ENCODE measurements at regions not wholly inside any gene's neighbourhood (a gene's known extent, or its start where the extent isn't known, plus 50 kb on each side); places are given as distances from the start of the nearest gene placed in this dataset.

DNA sequence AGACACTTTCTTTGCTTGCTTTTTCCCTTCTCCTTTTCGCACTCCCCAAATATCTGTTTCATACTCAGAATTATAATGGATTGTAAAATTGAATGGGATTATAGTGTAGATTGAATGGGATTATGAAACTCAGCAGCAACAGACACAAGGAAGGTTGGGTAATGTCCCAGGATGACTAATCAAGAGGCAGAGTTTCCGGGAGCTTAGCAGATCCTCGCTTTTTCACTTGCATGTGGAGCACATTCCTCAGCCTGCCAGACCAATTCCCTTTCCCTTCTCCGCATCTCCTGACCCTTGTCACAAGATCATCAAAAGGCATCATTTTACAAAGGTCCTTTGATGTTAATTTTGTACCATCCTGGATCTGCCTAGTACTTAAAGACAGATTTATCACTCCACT is 55.1 kb upstream of the SLC1A1 start:
- no peak for DNase-seq

DNA sequence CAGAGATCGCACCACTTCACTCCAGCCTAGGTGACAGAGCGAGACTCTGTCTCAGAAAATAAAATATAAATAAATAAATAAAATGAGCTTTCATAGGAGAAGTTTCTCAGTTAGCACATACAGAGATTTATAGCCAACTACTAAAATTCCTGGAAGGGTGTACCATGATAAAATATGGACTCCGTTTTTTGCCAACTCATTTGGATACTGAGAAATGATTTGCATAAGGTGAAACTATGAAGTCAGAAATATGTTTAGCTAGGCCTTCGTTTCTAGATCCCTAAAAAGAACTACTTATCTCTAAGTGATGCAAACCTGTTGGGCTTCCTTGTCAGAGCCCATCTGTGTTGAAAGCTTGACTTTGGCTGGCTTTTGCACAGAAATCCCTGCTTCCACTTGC is 56.9 kb upstream of the SLC1A1 start:
- DNase-seq: no peak

DNA sequence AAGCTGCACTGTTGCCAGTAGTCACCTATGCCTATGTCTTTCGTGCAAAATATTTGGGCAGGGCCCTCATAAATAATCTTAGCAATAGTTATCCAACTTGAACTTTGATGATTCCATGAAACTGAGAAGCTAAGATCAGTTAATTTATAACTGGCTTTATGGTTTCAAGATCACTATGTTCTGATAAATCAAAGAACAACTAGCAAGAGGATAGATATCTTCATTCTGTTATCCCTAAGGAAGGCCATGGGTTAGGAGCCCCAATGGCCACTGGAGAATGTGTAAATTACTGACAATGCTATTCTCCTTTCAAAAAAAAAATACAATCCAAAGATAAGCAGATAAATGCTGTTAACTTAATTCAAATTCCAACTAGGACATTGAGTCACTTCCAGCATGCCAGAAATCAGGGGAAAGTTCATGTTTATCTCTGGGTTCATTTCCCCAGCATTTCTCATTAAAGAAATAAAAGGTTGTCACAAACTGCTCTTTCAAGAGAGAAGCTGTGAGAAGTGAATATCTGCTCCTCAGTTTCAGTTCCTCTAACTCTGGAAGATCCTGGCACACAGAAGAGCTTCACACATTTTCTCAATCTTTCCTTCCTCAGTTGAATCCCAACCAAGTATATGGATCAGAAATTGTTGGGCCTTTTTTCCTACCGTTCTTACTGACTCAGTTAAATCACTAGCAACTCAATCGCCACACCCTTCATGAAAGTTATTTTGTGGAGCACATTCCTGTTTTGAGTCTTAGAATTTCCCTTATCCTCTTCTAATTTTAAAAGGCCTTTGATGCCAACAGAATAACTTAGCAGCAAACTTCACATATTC is 59.6 kb upstream of the SLC1A1 start:
- no peak for DNase-seq

DNA sequence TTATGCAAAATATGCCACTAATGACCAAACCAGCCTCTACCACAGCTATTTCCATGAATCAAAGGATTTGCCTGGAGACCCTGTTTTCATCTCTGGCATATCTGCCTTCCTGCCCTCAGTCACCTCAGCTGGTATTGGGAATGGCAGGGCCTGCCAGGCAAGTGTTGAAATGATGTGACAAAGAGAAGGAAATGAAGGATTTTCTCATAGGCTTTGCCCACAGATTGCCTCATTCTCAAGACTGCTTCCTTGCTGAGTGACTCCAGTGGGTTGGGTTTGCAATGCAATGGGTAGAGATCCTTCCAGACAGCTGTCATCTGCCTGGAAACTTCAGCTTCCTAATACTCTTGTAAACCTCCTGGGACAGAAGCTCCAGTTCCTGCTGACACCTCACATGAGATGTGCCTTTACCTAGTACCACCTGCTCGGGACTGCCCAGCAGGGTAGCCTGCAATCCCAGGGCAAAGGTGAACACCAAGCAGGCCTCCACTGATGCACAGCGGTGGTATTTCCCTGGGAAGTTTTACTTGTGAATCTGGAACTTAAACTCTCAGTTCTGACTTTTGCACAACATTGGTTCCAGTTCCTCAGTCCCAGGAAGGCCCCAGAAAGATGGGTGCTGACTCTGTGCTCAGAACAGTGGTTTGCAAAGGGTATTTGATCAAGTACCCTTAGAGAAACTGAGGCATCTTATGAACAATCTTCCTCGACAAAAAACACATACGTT is 64.8 kb upstream of the SLC1A1 start:
- DNase-seq: no peak

DNA sequence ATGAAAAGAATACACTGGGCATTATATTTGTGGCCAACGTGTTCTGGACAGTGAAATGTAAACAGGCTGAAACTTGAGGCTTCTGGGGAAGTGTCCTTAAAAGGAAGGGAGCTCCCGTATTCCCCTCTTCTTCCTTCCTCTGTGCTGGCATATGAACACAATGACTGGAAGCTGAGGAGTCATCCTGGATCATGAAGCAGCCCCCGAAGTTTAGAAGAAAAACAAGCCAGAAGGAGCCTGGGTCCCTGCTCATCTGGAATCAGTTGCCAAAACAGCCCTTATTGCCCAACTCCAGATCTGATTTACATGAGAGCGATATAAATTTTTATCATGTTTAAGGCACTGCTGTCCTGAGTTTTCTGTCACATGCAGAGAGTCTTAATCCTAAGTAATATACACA is 65.4 kb upstream of the SLC1A1 start:
- no peak for DNase-seq

DNA sequence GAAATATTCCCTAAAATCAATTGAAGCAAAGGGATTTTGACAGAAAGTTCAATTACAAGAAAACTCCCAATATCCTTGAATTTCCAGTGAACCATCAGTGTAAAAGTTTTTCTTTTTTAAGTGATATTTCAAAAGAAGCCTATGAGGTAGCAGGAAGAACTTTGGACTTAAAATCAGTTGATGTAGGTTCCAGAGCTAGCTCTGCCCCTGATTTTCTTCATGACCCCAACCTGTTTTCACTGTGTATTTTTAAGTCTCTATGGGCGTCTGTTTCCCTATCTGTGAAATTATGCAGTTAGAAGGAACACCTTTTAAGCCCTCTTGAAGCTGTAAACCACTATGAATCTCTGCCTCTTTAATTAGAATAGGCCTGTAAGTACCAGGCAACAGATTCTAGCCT is 66.2 kb upstream of the SLC1A1 start:
- DNase-seq: no peak

DNA sequence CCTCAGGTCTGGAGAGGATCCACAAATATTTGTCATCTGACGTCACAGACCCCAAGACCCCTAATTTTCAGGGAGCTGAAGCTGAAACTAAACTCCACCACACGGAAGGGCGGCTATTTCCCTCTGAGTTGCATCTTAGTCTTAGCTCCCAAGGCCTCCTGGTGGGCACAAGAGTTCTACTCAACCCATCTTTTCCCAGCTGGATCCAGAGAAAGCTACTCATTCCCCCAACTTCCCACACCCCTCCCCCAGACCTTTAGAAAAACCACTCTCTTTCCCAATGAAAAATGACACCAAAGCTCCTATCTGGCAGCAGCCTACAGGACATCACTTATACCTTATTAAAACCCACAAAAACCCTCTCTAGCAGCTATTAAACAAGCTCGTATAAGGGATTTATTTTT is 67.1 kb upstream of the SLC1A1 start:
- DNase-seq: no peak

DNA sequence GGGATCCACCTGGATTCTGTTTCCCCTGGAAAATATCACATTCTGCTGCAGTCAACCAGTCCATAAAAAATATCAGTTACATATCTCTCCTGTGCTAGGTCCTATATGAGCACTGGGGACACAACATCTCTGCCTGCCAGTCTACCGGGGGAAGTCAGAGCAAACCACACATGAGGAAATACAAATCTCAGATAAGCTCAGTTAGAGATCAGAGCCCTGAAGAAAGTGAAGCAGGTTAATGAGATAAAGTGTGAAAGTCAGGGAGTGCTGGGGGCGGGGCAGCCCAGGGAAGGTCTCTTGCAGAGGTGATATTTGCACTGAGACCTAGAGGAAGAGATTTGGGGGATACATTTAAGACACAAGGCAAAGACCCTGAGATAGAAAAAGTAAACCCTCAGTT is 67.8 kb upstream of the SLC1A1 start:
- no peak for DNase-seq

DNA sequence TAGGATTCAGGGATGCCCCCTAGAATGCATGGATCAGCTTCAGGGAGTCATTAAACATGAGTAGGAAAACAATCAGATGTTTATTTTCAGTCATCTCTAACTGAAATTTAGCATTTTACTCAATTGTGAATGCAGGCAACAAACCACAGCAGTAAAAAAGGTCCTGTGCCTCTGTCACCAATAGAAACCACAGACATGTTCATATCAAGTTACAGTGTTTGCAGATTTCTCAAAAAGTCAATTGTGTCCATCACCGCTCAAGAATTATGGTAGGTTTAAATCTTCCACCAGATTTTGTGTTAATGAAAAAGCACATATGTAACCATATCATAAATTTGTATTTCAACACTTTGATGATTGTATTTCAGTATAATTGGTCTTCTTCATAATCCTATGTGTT is 68.4 kb upstream of the SLC1A1 start:
- DNase-seq: no peak

DNA sequence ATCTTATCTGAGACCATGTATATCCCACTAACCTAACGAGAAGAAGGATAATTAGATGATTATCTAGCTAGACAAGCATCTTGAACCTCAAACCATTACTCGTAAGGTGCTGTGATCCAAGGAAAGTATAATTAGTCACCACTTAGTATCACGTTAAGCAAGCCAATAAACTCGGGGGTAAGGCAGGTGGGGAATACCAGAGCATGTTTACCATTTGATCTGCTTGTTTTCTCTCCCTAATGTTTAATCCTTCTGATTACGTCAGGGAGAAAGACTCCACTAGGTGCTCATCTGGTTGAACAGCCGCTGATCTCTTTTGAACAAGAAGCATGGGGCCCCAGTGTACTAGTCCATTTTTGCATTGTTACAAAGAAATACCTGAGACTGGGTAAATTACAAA is 69.9 kb upstream of the SLC1A1 start:
- DNase-seq: no peak

DNA sequence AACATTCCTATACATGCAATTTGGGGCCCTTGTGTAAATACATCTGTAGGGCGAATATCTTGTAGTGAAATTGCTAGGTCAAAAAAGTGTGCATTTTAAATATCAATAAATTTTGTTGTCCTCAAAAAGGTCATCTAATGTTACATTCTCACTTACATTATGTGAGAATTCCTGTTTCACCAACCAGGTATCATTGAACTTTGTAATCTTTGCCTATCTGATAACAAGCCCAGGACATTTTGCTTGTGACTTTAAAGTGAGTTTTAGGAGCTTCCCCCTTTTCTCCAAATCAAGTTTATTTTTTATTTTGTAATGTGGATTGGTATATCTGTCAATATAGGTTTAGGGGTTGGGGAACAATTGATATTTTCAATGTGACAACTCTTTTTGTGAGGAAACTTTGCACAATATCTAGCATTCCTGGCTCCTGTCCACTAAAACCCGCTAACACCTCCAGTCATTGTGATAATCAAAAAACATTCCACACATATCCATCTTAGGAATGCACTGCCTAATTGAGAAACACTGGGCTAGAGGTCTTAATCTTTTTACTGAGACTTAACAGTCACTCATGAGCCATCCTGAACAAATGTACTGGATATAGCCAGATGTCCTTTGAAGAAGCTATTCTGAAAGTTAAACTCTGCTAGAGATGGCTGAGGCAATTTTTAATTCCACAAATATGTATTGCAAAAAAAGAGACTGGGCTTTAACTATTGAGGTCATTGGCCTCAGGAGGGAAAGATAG is 72.5 kb upstream of the SLC1A1 start:
- no peak for DNase-seq

DNA sequence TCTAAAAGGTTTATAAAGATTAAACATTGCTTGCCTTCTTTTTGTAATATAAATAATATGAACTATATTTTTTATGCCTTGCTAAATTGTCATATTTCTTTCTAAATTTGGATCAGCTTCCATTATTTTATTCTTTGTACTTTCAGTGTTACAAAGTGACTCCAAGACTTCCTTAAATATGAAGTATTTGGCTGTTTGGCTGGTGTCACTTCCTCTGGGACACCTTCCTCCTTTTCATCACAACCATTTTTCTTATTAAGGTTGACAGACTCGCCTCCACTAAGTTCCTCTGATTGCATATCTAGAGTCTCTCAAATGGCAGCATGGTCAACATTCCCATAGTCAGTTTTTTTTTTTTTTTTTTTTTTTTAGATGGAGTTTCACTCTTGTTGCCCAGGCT is 73.8 kb upstream of the SLC1A1 start:
- no peak for DNase-seq

DNA sequence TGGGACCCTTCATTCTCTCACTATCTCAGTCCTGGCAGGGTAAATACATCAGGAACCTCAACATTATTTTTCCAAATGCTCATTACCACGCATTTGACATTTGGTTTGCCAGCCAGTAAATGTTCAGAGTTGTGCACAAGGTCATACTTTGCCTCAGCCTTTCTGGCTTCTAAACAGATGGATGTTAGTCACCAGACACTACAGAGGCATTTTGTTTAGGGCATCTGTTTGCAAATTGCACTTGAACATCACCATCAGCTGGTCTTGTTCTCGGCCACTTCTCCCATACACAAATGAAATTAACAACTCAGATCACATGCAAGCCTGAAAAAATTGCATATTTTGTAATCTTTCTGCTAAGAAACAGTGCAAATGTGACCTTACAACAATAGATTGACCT is 75.0 kb upstream of the SLC1A1 start:
- DNase-seq: no peak

DNA sequence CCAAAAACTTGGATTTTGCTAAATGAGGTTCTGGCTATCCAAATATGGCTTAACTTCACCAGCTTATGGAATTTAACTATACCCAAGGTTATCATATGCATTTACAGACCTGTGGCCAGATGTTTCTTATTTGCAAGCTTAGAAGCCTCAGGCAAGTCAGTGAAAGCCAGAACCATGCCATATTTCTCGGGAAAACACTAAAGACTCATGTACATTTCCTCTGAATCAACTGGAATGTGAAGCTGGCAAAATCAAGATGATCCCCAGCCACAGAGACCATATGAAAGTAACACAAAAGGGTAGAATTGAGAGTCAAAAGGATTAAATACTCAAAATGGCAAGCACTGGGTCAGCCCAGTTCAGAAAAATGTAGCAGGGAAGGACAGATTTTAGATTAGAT is 76.4 kb upstream of the SLC1A1 start:
- DNase-seq: no peak

DNA sequence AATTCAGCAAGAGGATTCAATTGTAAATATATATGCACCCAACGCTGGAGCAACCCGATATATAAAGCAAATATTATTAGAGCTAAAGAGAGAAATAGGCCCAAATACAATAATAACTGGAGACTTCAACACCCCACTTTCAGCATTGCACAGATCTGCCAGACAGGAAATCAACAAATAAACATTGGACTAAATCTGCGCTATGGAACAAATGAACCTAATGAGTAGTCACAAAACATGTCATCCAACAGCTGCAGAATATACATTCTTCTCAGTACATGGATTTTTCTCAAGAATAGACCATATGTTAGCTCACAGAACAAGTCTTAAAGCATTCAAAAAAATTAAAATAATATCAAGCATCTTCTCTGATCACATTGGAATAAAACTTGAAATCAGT is 86.1 kb upstream of the SLC1A1 start:
- no peak for DNase-seq

DNA sequence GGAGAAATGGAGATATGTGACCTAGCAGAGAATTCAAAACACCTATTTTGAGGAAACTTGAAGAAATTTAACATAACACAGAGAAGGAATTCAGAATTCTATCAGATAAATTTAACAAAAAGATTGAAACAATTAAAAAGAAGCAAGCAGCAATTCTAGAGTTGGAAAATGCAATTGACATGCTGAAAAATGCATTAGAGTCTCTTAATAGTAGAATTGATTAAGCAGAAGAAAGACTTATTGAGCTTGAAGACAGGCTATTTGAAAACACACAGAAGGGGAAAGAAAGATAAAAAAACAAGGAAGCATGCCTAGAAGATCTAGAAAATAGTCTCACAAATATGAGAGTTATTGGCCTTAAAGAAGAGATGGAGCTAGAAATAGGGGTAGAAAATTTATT is 87.8 kb upstream of the SLC1A1 start:
- DNase-seq: no peak

DNA sequence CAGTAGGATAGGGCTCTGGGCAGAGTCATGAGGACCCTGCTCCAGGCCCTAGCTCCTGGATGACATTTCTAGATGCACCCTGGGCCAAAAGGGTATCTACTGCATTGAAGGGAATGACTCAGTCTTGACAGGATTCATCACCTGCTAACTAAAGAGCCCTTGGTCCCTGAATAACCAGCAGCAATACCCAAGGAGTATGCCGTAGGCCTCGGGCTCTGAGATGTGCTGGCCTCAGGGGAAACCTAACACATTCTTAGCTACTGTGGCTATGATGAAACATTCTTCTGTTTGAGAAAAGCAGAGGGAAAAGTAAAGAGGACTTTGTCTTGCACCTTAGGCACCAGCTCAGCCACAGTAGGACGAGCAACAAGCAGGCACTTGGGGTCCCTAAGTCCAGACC is 89.5 kb upstream of the SLC1A1 start:
- DNase-seq: no peak

DNA sequence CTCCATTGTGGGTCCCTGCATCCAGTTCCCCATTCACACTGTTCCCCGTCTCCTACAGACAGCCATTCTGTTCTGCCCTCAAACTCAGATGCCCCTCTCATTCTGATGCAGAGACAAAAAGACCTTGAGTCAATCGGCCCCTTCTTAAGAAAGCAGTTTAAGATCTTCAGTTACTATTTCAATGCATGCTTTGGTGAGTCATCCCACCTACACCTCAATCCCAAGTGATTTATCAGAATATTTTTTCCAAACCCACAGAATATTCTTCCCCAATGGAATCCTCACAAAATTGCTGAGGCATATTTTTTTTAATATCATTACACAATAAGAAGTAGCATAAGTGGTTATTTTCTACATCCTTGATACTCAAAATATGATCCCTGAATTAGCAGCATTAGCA is 92.4 kb upstream of the SLC1A1 start:
- no peak for DNase-seq

DNA sequence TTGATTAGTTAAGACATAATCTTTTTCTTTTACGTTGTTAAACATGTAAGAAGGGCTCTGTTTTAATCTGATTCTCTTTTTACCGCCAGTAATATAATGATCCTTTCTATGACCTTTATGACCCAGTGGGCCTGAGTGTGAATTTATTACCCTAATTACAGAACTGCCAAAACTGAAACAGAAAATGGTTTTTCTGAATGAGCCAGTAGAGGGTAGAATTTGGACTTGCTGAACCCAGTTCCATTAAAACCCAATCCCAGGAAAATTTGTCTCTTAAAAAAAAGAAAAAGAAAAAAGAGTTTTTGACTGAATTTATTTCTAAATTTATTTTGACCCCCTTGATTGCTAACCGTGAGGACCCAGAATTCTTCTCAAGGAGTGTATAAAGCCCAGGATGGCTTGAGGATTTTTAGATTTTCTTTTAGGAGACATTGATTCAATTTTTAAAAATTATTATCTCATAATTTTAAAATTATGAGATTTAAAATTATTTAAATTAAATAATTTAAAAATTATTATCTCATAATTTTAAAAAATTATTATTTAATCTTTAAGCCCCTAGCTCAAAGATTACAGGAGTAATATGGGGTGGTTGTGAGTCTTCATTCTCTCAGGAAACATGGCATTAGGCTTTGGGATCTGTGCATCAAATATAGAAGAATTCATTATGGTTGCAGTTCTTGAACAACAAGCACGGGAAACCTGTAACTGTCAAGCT is 94.1 kb upstream of the GLIS3 start:
- no peak for DNase-seq

DNA sequence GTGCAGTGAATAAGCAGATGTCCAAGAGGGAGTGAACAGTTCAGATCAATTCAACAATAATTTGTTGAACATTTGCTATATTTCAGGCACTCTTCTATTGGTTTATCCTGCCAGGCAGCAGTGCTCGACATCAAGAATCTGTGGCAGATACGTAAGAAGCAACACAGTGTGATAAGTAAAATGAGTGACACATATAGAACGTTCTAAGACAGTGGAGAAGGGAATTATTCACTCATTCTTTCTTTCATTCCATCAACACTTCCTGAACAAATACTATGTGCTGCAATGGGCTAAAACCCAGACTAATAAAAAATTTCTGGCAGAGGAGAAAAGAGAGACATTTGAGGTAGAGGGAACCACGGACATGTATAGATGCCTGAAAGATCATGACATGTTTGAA is 89.9 kb upstream of the GLIS3 start:
- DNase-seq: no peak

DNA sequence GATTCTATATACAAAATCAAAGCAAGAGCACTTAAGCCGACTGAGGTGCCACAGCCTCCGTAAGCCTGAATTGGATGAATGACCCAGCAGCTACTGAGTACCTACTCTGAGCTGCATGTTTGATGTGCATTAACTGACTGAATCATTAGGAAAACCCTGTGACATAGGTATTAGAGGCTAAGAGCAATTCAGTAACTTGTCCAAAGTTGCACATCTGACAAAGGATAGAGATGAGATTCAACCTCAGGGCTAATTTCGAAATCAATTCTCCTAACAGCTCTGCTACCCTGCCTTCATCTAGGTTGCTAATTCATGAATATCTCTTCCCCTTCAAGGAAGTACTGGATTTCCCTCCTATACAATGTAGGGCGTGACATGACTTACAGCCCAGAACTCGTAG is 89.1 kb upstream of the GLIS3 start:
- DNase-seq: no peak

DNA sequence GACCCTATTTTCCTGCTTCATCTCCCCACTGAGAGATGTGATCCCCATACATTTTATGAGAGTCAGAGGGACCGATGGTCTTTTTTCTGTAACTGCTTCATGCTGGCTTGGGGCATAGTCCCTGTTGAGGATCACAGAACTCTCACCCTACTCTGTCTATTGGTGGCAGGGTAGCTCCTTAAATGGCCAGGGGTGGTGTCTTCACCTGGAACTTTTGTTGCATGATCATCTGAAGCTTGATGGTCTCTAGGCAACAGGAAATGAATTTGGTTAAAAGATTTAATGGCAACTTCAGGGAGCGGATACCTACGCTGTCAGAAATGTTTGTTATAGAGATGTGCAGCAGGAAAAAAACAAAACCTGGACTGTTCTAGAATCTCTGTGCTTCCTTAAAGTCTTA is 87.0 kb upstream of the GLIS3 start:
- DNase-seq: no peak

DNA sequence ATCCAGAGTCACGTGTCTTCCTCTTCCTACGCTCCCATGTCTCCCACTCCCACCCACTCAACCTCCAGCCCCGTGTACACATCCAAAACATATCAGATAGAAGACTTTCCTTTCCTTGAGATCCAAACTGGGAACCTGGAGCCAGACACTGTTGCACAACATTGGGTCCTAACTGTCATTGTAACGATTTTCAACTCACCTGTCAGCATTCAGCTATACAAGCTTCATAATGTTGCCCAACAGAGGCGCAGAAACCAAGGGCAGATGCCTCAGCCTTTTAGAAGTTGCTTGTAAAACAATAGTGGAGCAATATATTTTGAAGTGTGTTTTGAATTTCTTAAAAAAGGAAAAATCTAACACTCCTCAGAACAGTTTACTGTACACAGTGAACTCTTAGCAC is 84.9 kb upstream of the GLIS3 start:
- DNase-seq: no peak
